PC-3 (cell line): ENCODE measurements at regions not wholly inside any gene's neighbourhood (a gene's known extent, or its start where the extent isn't known, plus 50 kb on each side); places are given as distances from the start of the nearest gene placed in this dataset.

Experiments
- ATAC-seq: fragments of 200-7000 bp; cut with Tn5 transposase; 2 replicates; pipeline ENCODE4 v1.9.1; 2020; ENCODE audit warnings: mild to moderate bottlenecking, moderate library complexity
- BruUV-seq: library from RNA; stranded (reverse); fragments of 400-500 nt; replicated peaks from 2 replicates; lab custom pipeline; 2021; lab: Mats Ljungman, UMichigan
- CTCF ChIA-PET: fragments of 300-600 bp; sonication (Branson Sonifier 250); formaldehyde crosslinking; loops from one replicate; lab custom pipeline; 2022; ENCODE audit warnings: antibody characterized with exemption; lab: Charles Lee
- POLR2A ChIA-PET: fragments of 300-600 bp; sonication (Branson Sonifier 250); formaldehyde crosslinking; loops from one replicate; lab custom pipeline; 2022; ENCODE audit warnings: antibody characterized with exemption; ENCODE audit not compliant: unreplicated experiment; lab: Charles Lee
- DNase-seq: peaks from one replicate; pipeline ENCODE4 v3.0.0-alpha.2; 2015
- H2AFZ ChIP-seq: fragments of 300-600 bp; sonication (generic); 2 replicates; pipeline ENCODE4 v1.6.0; 2016; ENCODE audit warnings: antibody characterized with exemption, low read length
- H3F3A ChIP-seq: fragments of 300-600 bp; sonication (generic); one replicate; pipeline ENCODE4 v1.6.0; 2017; ENCODE audit warnings: antibody characterized with exemption, low read length, control low read depth, mild to moderate bottlenecking; ENCODE audit not compliant: unreplicated experiment
- H3K27ac ChIP-seq: fragments of 300-600 bp; sonication (generic); 2 replicates; pipeline ENCODE4 v1.5.1; 2016; ENCODE audit warnings: mild to moderate bottlenecking, low read length
- H3K27me3 ChIP-seq: fragments of 300-600 bp; sonication (generic); 2 replicates; pipeline ENCODE4 v1.6.1; 2016; ENCODE audit warnings: low read length, mixed read lengths
- H3K36me3 ChIP-seq: fragments of 300-600 bp; sonication (generic); 2 replicates; pipeline ENCODE4 v1.6.1; 2016; ENCODE audit warnings: low read depth, mixed run types, low read length, mixed read lengths
- H3K4me1 ChIP-seq: fragments of 300-600 bp; sonication (generic); 2 replicates; pipeline ENCODE4 v1.5.1; 2016; ENCODE audit warnings: low read length; ENCODE audit not compliant: insufficient read depth
- H3K4me2 ChIP-seq: fragments of 300-600 bp; sonication (generic); 2 replicates; pipeline ENCODE4 v1.6.0; 2016; ENCODE audit warnings: low read length
- H3K4me3 ChIP-seq: fragments of 300-600 bp; sonication (generic); 2 replicates; pipeline ENCODE4 v1.5.1; 2016; ENCODE audit warnings: mild to moderate bottlenecking, low read length, mixed read lengths
- H3K79me2 ChIP-seq: fragments of 300-600 bp; sonication (generic); 2 replicates; pipeline ENCODE4 v1.6.1; 2017; ENCODE audit warnings: low read length, mixed read lengths
- H3K9ac ChIP-seq: fragments of 300-600 bp; sonication (generic); 2 replicates; pipeline ENCODE4 v1.6.0; 2016; ENCODE audit warnings: mild to moderate bottlenecking, low read length
- H3K9me2 ChIP-seq: fragments of 300-600 bp; sonication (generic); replicated peaks from 2 replicates; pipeline ENCODE4 v1.6.1; 2016; ENCODE audit warnings: mixed run types, low read length, mixed read lengths
- H3K9me3 ChIP-seq: fragments of 300-600 bp; sonication (generic); 2 replicates; pipeline ENCODE4 v1.6.1; 2016; ENCODE audit warnings: low read length, mixed read lengths
- H4K20me1 ChIP-seq: fragments of 300-600 bp; sonication (generic); 2 replicates; pipeline ENCODE4 v1.6.1; 2016; ENCODE audit warnings: low read length, mixed read lengths
- CTCF ChIP-seq: fragments of 300-600 bp; sonication (generic); conservative IDR thresholded peaks from 2 replicates; pipeline ENCODE4 v1.5.1; 2017; ENCODE audit warnings: antibody characterized with exemption, low read depth, mild to moderate bottlenecking, low read length
- EZH2 ChIP-seq: fragments of 300-600 bp; sonication (generic); IDR thresholded peaks from one replicate; pipeline ENCODE4 v1.6.1; 2017; ENCODE audit warnings: antibody characterized with exemption, mild to moderate bottlenecking, low read length; ENCODE audit not compliant: unreplicated experiment
- EZH2phosphoT487 ChIP-seq: fragments of 300-600 bp; sonication (generic); IDR thresholded peaks from 2 replicates; pipeline ENCODE4 v1.6.1; 2018; ENCODE audit warnings: mild to moderate bottlenecking, antibody characterized with exemption, low read length, borderline replicate concordance
- intact Hi-C: fragments of 100-400 bp; cut with micrococcal nuclease; formaldehyde crosslinking; loops from 2 replicates; pipeline ENCODE4 v1.9.0; 2023

- CTCF ChIA-PET, result no interaction called here
- no peak overlapping the region for H3K4me2 ChIP-seq
- no peaks in the 10 kb centered on the region for H3K36me3 ChIP-seq
- no peaks in the 10 kb centered on the region for H3K9me3 ChIP-seq
- POLR2A ChIA-PET, result no interaction called here
- BruUV-seq, result no TSS peak
- ATAC-seq (no peak), DNase-seq (no peak)
- intact Hi-C loops, result no loop called here
- H3K9me2 ChIP-seq, result no peaks in the 10 kb centered on the region
- H2AFZ ChIP-seq, result no peak overlapping the region
- H3F3A ChIP-seq, result no peaks in the 10 kb centered on the region
- no peak overlapping the region for H3K27ac ChIP-seq
- no peak overlapping the region for H3K9ac ChIP-seq
- no peaks in the 10 kb centered on the region for H4K20me1 ChIP-seq
- H3K4me3 ChIP-seq, result no peak overlapping the region
- H3K79me2 ChIP-seq, result no peaks in the 10 kb centered on the region
- 0 out of 2 replicates have a peak, but pooled peaks cover 3% of the 10 kb centered on the region for H3K27me3 ChIP-seq
- peaks cover 8% of the 10 kb centered on the region; the same call in 1 of the 2 replicates for H3K4me1 ChIP-seq
- TF ChIP-seq EZH2 (no peak), CTCF (no peak), EZH2phosphoT487 (no peak)
These were observed 299.9 kb upstream of the PLXNA2 start for GRCh38 chr1:208544053-208544452.

GRCh38 chr1:208544794-208545193, 300.6 kb upstream of the PLXNA2 start:
- no peak for ATAC-seq
- TF ChIP-seq CTCF (no peak), EZH2 (no peak), EZH2phosphoT487 (no peak)
- no TSS peak for BruUV-seq
- Histone ChIP-seq H3K9me2 (no peaks in the 10 kb centered on the region), H3K4me2 (no peak overlapping the region), H3K4me3 (no peak overlapping the region), H3K27ac (no peak overlapping the region), H3K79me2 (no peaks in the 10 kb centered on the region), H3K9ac (no peak overlapping the region), H4K20me1 (no peaks in the 10 kb centered on the region), H2AFZ (no peak overlapping the region), H3K36me3 (no peaks in the 10 kb centered on the region), H3K27me3 (0 out of 2 replicates have a peak, but pooled peaks cover 3% of the 10 kb centered on the region), H3K9me3 (no peaks in the 10 kb centered on the region), H3K4me1 (peaks cover 8% of the 10 kb centered on the region; the same call in 1 of the 2 replicates), H3F3A (no peaks in the 10 kb centered on the region)
- POLR2A ChIA-PET, result no interaction called here
- CTCF ChIA-PET, result no interaction called here
- intact Hi-C loops, result no loop called here
- no peak for DNase-seq

DNA sequence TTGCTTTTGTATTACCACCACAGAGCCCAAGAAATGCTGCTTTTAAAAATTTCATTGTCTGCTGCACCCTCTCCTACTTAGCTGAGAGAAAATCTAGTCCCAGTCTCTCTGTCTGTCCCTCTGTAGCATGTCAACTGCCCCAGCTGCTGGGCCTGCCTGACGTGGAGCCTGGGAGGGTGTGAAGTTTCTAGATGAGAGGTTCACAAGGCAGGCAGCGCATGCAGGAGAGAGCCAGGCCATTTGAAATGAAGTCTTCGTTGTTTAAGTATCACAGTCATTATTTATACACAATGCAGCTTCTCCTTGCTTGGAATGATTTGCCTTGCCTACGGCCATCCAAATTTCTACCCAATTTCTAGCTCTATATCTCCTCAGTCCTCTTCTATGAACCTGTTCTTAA, 306.8 kb upstream of the PLXNA2 start:
- no peaks in the 10 kb centered on the region for H3F3A ChIP-seq
- H2AFZ ChIP-seq, result no peak overlapping the region
- no peak overlapping the region for H3K4me2 ChIP-seq
- POLR2A ChIA-PET, result no interaction called here
- no peaks in the 10 kb centered on the region for H3K36me3 ChIP-seq
- ATAC-seq (no peak), DNase-seq (no peak)
- H3K9me3 ChIP-seq, result no peaks in the 10 kb centered on the region
- 0 out of 2 replicates have a peak, but pooled peaks cover 3% of the 10 kb centered on the region for H3K27me3 ChIP-seq
- no peaks in the 10 kb centered on the region for H3K9me2 ChIP-seq
- no peaks in the 10 kb centered on the region for H4K20me1 ChIP-seq
- no peak overlapping the region for H3K4me3 ChIP-seq
- intact Hi-C loops, result no loop called here
- H3K79me2 ChIP-seq, result no peaks in the 10 kb centered on the region
- H3K4me1 ChIP-seq, result no peaks in the 10 kb centered on the region
- TF ChIP-seq EZH2 (no peak), EZH2phosphoT487 (no peak), CTCF (no peak)
- no peak overlapping the region for H3K27ac ChIP-seq
- H3K9ac ChIP-seq, result no peak overlapping the region
- BruUV-seq, result no TSS peak
- CTCF ChIA-PET, result no interaction called here
